WERI-Rb-1 (cell line): ENCODE measurements at regions not wholly inside any gene's neighbourhood (a gene's known extent, or its start where the extent isn't known, plus 50 kb on each side); places are given as distances from the start of the nearest gene placed in this dataset.

Source experiments
- DNase-seq: peaks from one replicate; pipeline ENCODE4 v3.0.0-alpha.2; 2020
- H3K27ac ChIP-seq: fragments of 250-450 bp; sonication (Bioruptor Pico); 2 replicates; pipeline ENCODE4 v1.5.1; 2020; ENCODE audit warnings: mild to moderate bottlenecking, moderate library complexity
- H3K27me3 ChIP-seq: fragments of 250-450 bp; sonication (Bioruptor Pico); 2 replicates; pipeline ENCODE4 v1.5.1; 2021; ENCODE audit warnings: mild to moderate bottlenecking, low read depth, moderate library complexity; ENCODE audit not compliant: insufficient read depth, severe bottlenecking
- H3K36me3 ChIP-seq: fragments of 250-450 bp; sonication (Bioruptor Pico); 2 replicates; pipeline ENCODE4 v1.5.1; 2020; ENCODE audit warnings: mild to moderate bottlenecking, moderate library complexity
- H3K4me3 ChIP-seq: 2 replicates; pipeline ENCODE4 v1.5.1; 2011; ENCODE audit warnings: low read depth, mild to moderate bottlenecking, control low read depth, low read length
- H3K9me3 ChIP-seq: fragments of 250-450 bp; sonication (Bioruptor Pico); 2 replicates; pipeline ENCODE4 v1.5.1; 2021; ENCODE audit warnings: mild to moderate bottlenecking, moderate library complexity; ENCODE audit not compliant: severe bottlenecking
- CTCF ChIP-seq: IDR thresholded peaks from 2 replicates; pipeline ENCODE4 v1.5.1; 2011; ENCODE audit warnings: low read depth, mild to moderate bottlenecking, control low read depth, inconsistent platforms, low read length

- DNase-seq: no peak
- TF ChIP-seq CTCF: no peak
Observed at GRCh38 chr14:54116198-54116885, 159.7 kb upstream of the BMP4 start.

DNA sequence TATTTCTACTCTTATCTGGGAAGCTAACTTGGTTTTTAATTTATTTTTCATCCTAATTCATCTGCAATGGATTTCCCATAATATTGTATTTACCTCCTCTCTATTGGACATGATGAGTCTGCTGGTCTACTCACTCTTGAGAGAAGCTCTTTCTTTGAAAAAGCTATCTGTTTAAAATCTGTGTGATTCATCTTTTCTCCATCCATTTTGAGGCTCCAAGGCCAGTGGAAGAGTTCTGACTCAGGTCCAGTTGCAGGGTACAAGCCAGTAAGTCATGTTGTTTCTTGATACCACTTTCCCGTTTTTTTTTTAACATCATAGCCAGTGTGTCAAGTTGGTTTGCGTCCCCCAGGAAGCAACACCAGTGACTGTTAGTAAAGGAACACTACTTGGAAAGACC, 160.3 kb upstream of the BMP4 start:
- H3K36me3 ChIP-seq: no peaks in the 10 kb centered on the region
- DNase-seq: no peak
- TF ChIP-seq CTCF: no peak
- no peak overlapping the region for H3K27ac ChIP-seq
- H3K4me3 ChIP-seq: no peak overlapping the region
- H3K9me3 ChIP-seq: no peaks in the 10 kb centered on the region
- H3K27me3 ChIP-seq: peaks cover 53% of the 10 kb centered on the region

More at GRCh38 chr14:54116198-54116885, 159.7 kb upstream of the BMP4 start:
- Histone ChIP-seq H3K27me3 (peaks cover 48% of the 10 kb centered on the region), H3K9me3 (no peaks in the 10 kb centered on the region), H3K27ac (no peak overlapping the region), H3K4me3 (no peak overlapping the region), H3K36me3 (no peaks in the 10 kb centered on the region)

DNA sequence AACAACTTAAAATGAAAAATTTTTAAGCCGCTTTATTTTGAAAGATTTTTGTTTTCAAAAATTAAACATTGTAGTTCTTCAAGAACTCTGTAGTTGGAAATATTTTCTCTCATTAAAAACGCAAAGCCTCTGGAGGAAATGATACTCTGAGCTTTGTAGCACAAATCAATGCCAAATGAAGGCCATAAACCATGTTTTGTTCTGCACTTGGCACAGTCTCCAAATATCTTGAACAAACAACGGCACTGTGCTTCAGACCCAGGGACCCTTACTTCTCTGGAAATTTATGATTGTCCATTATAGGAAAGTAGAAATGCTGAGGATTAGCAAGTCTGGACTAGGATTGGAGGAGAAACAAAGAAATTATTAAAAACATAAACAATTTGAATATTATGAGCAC, 160.8 kb upstream of the BMP4 start:
- Histone ChIP-seq H3K27me3 (peaks cover 57% of the 10 kb centered on the region), H3K36me3 (no peaks in the 10 kb centered on the region), H3K9me3 (no peaks in the 10 kb centered on the region), H3K4me3 (no peak overlapping the region), H3K27ac (no peak overlapping the region)
- no peak for TF ChIP-seq CTCF
- DNase-seq: no peak

GRCh38 chr14:54117924-54118323, 161.3 kb upstream of the BMP4 start:
- Histone ChIP-seq H3K4me3 (no peak overlapping the region), H3K36me3 (no peaks in the 10 kb centered on the region), H3K9me3 (no peaks in the 10 kb centered on the region), H3K27ac (no peak overlapping the region), H3K27me3 (peaks cover 60% of the 10 kb centered on the region)
- DNase-seq: no peak
- no peak for TF ChIP-seq CTCF

DNA sequence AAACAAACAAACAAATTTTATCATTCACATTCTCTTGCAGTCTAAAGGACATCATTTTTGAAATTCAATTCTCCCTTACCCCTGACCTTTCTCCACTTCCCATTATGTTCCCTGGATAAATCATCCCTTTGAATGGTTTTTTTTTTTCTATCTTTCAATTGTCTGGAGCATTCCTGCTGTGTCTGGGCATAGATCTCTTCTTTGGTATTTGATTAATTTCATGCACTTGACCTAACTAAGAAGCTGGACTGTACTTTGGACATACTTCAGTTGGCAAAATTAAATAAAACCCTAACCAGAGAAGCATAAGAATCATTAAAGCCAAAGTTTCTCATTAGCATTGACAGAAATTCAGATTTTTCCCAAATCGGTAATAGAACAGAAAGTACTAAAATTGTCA, 163.6 kb upstream of the BMP4 start:
- no peaks in the 10 kb centered on the region for H3K9me3 ChIP-seq
- no peaks in the 10 kb centered on the region for H3K36me3 ChIP-seq
- DNase-seq: no peak
- TF ChIP-seq CTCF: no peak
- H3K4me3 ChIP-seq: no peak overlapping the region
- peaks cover 66% of the 10 kb centered on the region for H3K27me3 ChIP-seq
- H3K27ac ChIP-seq: no peak overlapping the region

GRCh38 chr14:54121466-54122027, 164.9 kb upstream of the BMP4 start:
- H3K27ac ChIP-seq: no peak overlapping the region
- no peak for DNase-seq
- no peak for TF ChIP-seq CTCF
- no peak overlapping the region for H3K4me3 ChIP-seq
- H3K36me3 ChIP-seq: no peaks in the 10 kb centered on the region
- H3K27me3 ChIP-seq: peaks cover 66% of the 10 kb centered on the region
- H3K9me3 ChIP-seq: no peaks in the 10 kb centered on the region
